Adrenal gland (tissue), 9 donors: ENCODE measurements at regions not wholly inside any gene's neighbourhood (a gene's known extent, or its start where the extent isn't known, plus 50 kb on each side); places are given as distances from the start of the nearest gene placed in this dataset.

Source experiments
- DNase-seq, 7 donors: peaks; one replicate each; pipeline ENCODE4 v3.0.0-alpha.2; 2019 to 2020
- H3K27ac ChIP-seq, 5 donors: fragments of 200-600 bp; sonication (generic) in 4 of 5; 1 replicate in 3 of 5; 2 replicates in 2 of 5; pipeline versions ENCODE4 v1.5.1 to v1.8.0; 2016 to 2020; ENCODE audit warnings: mild to moderate bottlenecking in 1 of 5
- H3K27me3 ChIP-seq: fragments of 200-600 bp; 2 replicates; pipeline ENCODE4 v1.8.0; 2021
- H3K36me3 ChIP-seq, 2 donors: fragments of 200-600 bp; replicated peaks in 1 of 2; 1 replicate in 1 of 2; 2 replicates in 1 of 2; pipeline versions ENCODE4 v1.5.1 to v1.8.0; 2018 to 2022
- H3K4me1 ChIP-seq, 2 donors: fragments of 200-600 bp; replicated peaks in 1 of 2; 1 replicate in 1 of 2; 2 replicates in 1 of 2; pipeline versions ENCODE4 v1.5.1 to v1.8.0; 2018 to 2021
- H3K4me3 ChIP-seq, 4 donors: fragments of 200-600 bp; sonication (generic) in 3 of 4; one replicate each; pipeline ENCODE4 v1.5.1; 2016 to 2018
- H3K9me3 ChIP-seq, 3 donors: fragments of 200-600 bp; sonication (generic) in 1 of 3; replicated peaks in 1 of 3; 1 replicate in 2 of 3; 2 replicates in 1 of 3; pipeline versions ENCODE4 v1.5.1 to v1.8.0; 2016 to 2021
- CTCF ChIP-seq, 6 experiments: fragments of 450-650 bp in 4 of 6; fragments of 200-600 bp in 2 of 6; sonication (generic) in 1 of 6; IDR thresholded peaks; 1 replicate in 5 of 6; 2 replicates in 1 of 6; pipeline versions ENCODE4 v1.5.1 to v1.8.0; 2016 to 2021; ENCODE audit warnings: antibody characterized with exemption in 6 of 6, mild to moderate bottlenecking in 2 of 6, moderate library complexity in 1 of 6
- POLR2A ChIP-seq, 2 donors: fragments of 450-650 bp; IDR thresholded peaks; one replicate each; pipeline ENCODE4 v1.6.1; 2017; ENCODE audit warnings: antibody characterized with exemption in 2 of 2, mild to moderate bottlenecking in 2 of 2, moderate library complexity in 1 of 2
- WGBS, 4 donors: extraction: QIAGEN DNeasy Blood & Tissue Kit in 2 of 4; methylation state at CpG; one replicate each; pipeline versions ENCODE4 v1.1.5 to v1.1.7; 2013 to 2017; 5-methylcytosine and 5-hydroxymethylcytosine counted together
- intact Hi-C, 2 donors: fragments of 100-400 bp; cut with DNase I; formaldehyde crosslinking; loops; one replicate each; pipeline versions ENCODE4 v1.14.1 to v1.15.0; 2022 to 2023
- donor health status: healthy with polysubstance abuse.
- donor health status: Bipolar disorder and iron deficiency.
- donor health status: DM: yes; HTN: yes; CAD: no.
- donor health status: DM: no; HTN: no; CAD: no.
- donor health status: DM: no; HTN: no; CAD: no.

GRCh38 chr9:13430368-13431221 is 151.1 kb upstream of the MPDZ start:
- Histone ChIP-seq H3K9me3 (no peaks in the 10 kb centered on the region), H3K36me3 (no peaks in the 10 kb centered on the region), H3K27me3 (no peaks in the 10 kb centered on the region), H3K4me3 (no peak overlapping the region), H3K4me1 (no peaks in the 10 kb centered on the region), H3K27ac (no peak overlapping the region)
- WGBS, 4 donors = 56% methylated on average over 8 to 11 of the region's 11 CpGs
- DNase-seq = no peak
- intact Hi-C loops = no loop called here
- no peak for TF ChIP-seq CTCF (IDR thresholded peaks at IDR 0.05)
- TF ChIP-seq POLR2A (IDR thresholded peaks at IDR 0.05) = no peak

- Histone ChIP-seq H3K27ac (no peak overlapping the region), H3K27me3 (no peaks in the 10 kb centered on the region), H3K36me3 (no peaks in the 10 kb centered on the region), H3K9me3 (no peaks in the 10 kb centered on the region), H3K4me3 (no peak overlapping the region), H3K4me1 (no peaks in the 10 kb centered on the region)
- 79 to 82% (median 81%) methylated on average over 13 of the region's 13 CpGs for WGBS, 4 donors
- intact Hi-C loops = loop anchor here in 1 of 2 donors (5.0 to 10.0 kb wide), 2 partner anchors 75 to 923 kb away; no protein-coding TSS in a partner anchor
- TF ChIP-seq POLR2A (IDR thresholded peaks at IDR 0.05) = no peak
- no peak for TF ChIP-seq CTCF (IDR thresholded peaks at IDR 0.05)
- no peak for DNase-seq
These were observed 150.1 kb upstream of the MPDZ start for GRCh38 chr9:13429301-13430190.

GRCh38 chr9:13428766-13429165 is 149.3 kb upstream of the MPDZ start:
- no peaks in the 10 kb centered on the region for H3K27me3 ChIP-seq
- intact Hi-C loops = loop anchor here in 1 of 2 donors (5.0 to 10.0 kb wide), 2 partner anchors 74 to 924 kb away; no protein-coding TSS in a partner anchor
- TF ChIP-seq POLR2A (IDR thresholded peaks at IDR 0.05) (no peak), CTCF (IDR thresholded peaks at IDR 0.05) (no peak)
- H3K27ac ChIP-seq = no peak overlapping the region
- no peaks in the 10 kb centered on the region for H3K4me1 ChIP-seq
- no peaks in the 10 kb centered on the region for H3K9me3 ChIP-seq
- no peak overlapping the region for H3K4me3 ChIP-seq
- WGBS, 4 donors = 83 to 86% (median 84%) methylated on average over 4 of the region's 4 CpGs
- H3K36me3 ChIP-seq = no peaks in the 10 kb centered on the region
- no peak for DNase-seq

- 0 to 2% (median 0%) methylated on average over 3 of the region's 3 CpGs for WGBS, 4 donors
- no peak for DNase-seq
- H3K36me3 ChIP-seq = no peaks in the 10 kb centered on the region
- H3K4me1 ChIP-seq = no peaks in the 10 kb centered on the region
- intact Hi-C loops = loop anchor here in 1 of 2 donors (5.0 to 10.0 kb wide), 2 partner anchors 73 to 925 kb away; no protein-coding TSS in a partner anchor
- no peak for TF ChIP-seq POLR2A (IDR thresholded peaks at IDR 0.05)
- peak; percentile 55 to 75 (median 68) for TF ChIP-seq CTCF (IDR thresholded peaks at IDR 0.05)
- no peak overlapping the region for H3K4me3 ChIP-seq
- no peaks in the 10 kb centered on the region for H3K9me3 ChIP-seq
- no peaks in the 10 kb centered on the region for H3K27me3 ChIP-seq
- H3K27ac ChIP-seq = no peak overlapping the region
These were observed 148.1 kb upstream of the MPDZ start for GRCh38 chr9:13427587-13427986.
